ENCODE measurements at regions not wholly inside any gene's neighbourhood (a gene's known extent, or its start where the extent isn't known, plus 50 kb on each side); places are given as distances from the start of the nearest gene placed in this dataset.

DNA sequence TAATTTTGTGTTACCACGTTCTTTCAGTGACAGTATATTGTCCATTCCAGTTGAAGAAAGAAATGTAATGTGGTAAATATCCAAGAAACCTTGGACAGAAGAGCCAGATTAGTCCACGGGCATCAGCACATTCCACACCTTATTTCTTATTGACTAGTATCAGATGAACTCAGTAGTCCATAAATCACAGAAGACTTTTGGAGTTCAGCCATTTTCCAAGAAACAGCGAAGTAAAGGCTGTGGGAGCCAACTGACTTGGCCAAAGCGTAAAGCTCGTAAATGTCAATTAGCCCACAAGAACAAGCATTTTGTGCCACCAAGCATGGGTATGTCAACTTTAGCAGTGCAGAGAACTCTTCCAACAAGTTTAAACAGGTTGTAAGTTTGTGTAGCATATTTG lies 60.2 kb upstream of the STARD4 start:
- H3K27me3 ChIP-seq (ENCODE audit: control insufficient read depth in 1 of 2, insufficient read depth in 2 of 2, low read length in 2 of 2): no peaks in the 10 kb centered on the region; a peak in 1 of 5 replicates
- H2AFZ ChIP-seq (ENCODE audit: low read length): no peak overlapping the region
- no peaks in the 10 kb centered on the region for H4K20me1 ChIP-seq (ENCODE audit: insufficient read depth, low read length)
- DNase-seq (ENCODE audit: low spot score) (no peak), ATAC-seq (no peak), FAIRE-seq (no peak)
- H3K79me2 ChIP-seq (ENCODE audit: insufficient read depth, low read length): no peaks in the 10 kb centered on the region
- no peak overlapping the region for H3K9ac ChIP-seq (ENCODE audit: insufficient read depth, low read depth, low read length)
- ChIA-PET CTCF (ENCODE audit: low intra/inter-chr PET ratio, low total read pairs) (no interaction called here), POLR2A (no interaction called here)
- H3K4me3 ChIP-seq (replicated peaks in 1 of 3; ENCODE audit: insufficient read depth in 1 of 3, low read depth in 2 of 3, low read length in 3 of 3): no peak overlapping the region
- no peaks in the 10 kb centered on the region for H3K4me1 ChIP-seq (ENCODE audit: insufficient read depth, low read length)
- intact Hi-C loops (cut with micrococcal nuclease; ENCODE audit: unreplicated experiment) (no loop called here), in situ Hi-C loops (cut with HindIII; ENCODE audit: extremely low pct_ligation_motif_present, low pct_unique_long_range_greater_than_20kb) (no loop called here)
- H3K9me3 ChIP-seq (ENCODE audit: low read length): no peaks in the 10 kb centered on the region
- no peak overlapping the region for H3K4me2 ChIP-seq (ENCODE audit: low read depth, low read length)
- TF ChIP-seq KLF16 (CRISPR knock-in tag; IDR thresholded peaks at IDR 0.05) (no peak), BCL6 (CRISPR knock-in tag; IDR thresholded peaks at IDR 0.05) (no peak), NR3C1 (CRISPR knock-in tag; IDR thresholded peaks at IDR 0.05) (no peak), AKAP8 (CRISPR knock-in tag; IDR thresholded peaks at IDR 0.05) (no peak), MAFF (IDR thresholded peaks at IDR 0.05; ENCODE audit: low read depth, low read length) (no peak), WIZ (CRISPR knock-in tag; IDR thresholded peaks at IDR 0.05) (no peak)
- TF ChIP-seq, protein P1, sequence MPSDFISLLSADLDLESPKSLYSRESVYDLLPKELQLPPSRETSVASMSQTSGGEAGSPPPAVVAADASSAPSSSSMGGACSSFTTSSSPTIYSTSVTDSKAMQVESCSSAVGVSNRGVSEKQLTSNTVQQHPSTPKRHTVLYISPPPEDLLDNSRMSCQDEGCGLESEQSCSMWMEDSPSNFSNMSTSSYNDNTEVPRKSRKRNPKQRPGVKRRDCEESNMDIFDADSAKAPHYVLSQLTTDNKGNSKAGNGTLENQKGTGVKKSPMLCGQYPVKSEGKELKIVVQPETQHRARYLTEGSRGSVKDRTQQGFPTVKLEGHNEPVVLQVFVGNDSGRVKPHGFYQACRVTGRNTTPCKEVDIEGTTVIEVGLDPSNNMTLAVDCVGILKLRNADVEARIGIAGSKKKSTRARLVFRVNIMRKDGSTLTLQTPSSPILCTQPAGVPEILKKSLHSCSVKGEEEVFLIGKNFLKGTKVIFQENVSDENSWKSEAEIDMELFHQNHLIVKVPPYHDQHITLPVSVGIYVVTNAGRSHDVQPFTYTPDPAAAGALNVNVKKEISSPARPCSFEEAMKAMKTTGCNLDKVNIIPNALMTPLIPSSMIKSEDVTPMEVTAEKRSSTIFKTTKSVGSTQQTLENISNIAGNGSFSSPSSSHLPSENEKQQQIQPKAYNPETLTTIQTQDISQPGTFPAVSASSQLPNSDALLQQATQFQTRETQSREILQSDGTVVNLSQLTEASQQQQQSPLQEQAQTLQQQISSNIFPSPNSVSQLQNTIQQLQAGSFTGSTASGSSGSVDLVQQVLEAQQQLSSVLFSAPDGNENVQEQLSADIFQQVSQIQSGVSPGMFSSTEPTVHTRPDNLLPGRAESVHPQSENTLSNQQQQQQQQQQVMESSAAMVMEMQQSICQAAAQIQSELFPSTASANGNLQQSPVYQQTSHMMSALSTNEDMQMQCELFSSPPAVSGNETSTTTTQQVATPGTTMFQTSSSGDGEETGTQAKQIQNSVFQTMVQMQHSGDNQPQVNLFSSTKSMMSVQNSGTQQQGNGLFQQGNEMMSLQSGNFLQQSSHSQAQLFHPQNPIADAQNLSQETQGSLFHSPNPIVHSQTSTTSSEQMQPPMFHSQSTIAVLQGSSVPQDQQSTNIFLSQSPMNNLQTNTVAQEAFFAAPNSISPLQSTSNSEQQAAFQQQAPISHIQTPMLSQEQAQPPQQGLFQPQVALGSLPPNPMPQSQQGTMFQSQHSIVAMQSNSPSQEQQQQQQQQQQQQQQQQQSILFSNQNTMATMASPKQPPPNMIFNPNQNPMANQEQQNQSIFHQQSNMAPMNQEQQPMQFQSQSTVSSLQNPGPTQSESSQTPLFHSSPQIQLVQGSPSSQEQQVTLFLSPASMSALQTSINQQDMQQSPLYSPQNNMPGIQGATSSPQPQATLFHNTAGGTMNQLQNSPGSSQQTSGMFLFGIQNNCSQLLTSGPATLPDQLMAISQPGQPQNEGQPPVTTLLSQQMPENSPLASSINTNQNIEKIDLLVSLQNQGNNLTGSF (CRISPR knock-in tag; IDR thresholded peaks at IDR 0.05): no peak
- TF ChIP-seq, protein P2, sequence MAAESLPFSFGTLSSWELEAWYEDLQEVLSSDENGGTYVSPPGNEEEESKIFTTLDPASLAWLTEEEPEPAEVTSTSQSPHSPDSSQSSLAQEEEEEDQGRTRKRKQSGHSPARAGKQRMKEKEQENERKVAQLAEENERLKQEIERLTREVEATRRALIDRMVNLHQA (CRISPR knock-in tag; IDR thresholded peaks at IDR 0.05): no peak
- TF ChIP-seq, protein P3, sequence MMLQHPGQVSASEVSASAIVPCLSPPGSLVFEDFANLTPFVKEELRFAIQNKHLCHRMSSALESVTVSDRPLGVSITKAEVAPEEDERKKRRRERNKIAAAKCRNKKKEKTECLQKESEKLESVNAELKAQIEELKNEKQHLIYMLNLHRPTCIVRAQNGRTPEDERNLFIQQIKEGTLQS (CRISPR knock-in tag; IDR thresholded peaks at IDR 0.05): no peak
- no TSS peak for BruUV-seq (replicated peaks)
- 10% methylated on average over 5 of the region's 5 CpGs for WGBS (ENCODE audit: low lambda C conversion rate)
- no peaks in the 10 kb centered on the region for H3K36me3 ChIP-seq (replicated peaks in 1 of 2; ENCODE audit: control insufficient read depth in 1 of 2, insufficient read depth in 2 of 2, low read length in 2 of 2)
- H3K27ac ChIP-seq (ENCODE audit: extremely low read length, insufficient read depth, low read length): no peak overlapping the region
